Right lobe of liver (tissue), 4 donors: ENCODE measurements at regions not wholly inside any gene's neighbourhood (a gene's known extent, or its start where the extent isn't known, plus 50 kb on each side); places are given as distances from the start of the nearest gene placed in this dataset.

ENCODE experiments used
- CTCF ChIP-seq, 4 donors: fragments of 200-600 bp in 3 of 4; fragments of 450-650 bp in 1 of 4; IDR thresholded peaks; one replicate each; pipeline versions ENCODE4 v1.5.1 to v1.8.0; 2016 to 2022; ENCODE audit warnings: antibody characterized with exemption in 4 of 4, mild to moderate bottlenecking in 2 of 4
- POLR2A ChIP-seq: fragments of 450-650 bp; IDR thresholded peaks from one replicate; pipeline ENCODE4 v1.6.1; 2017; ENCODE audit warnings: antibody characterized with exemption, mild to moderate bottlenecking
- donor health status: DM: no; HTN: no; CAD: no.
- donor health status: DM: no; HTN: no; CAD: no.
- donor health status: DM: no; HTN: yes; CAD: no.

GRCh38 chr7:446289-446935 lies 73.2 kb downstream of the PDGFA start:
- TF ChIP-seq CTCF (IDR thresholded peaks at IDR 0.05): no peak
- TF ChIP-seq POLR2A: no peak
